ENCODE measurements at regions not wholly inside any gene's neighbourhood (a gene's known extent, or its start where the extent isn't known, plus 50 kb on each side); places are given as distances from the start of the nearest gene placed in this dataset.

- TF ChIP-seq EP300 (IDR thresholded peaks at IDR 0.05) (no peak), CTCF (IDR thresholded peaks at IDR 0.05) (no peak), POLR2A (IDR thresholded peaks at IDR 0.05) (no peak)
These were observed 72.3 kb upstream of the NTPCR start for GRCh38 chr1:232878086-232878485.

All from tibial nerve (tissue), 4 donors.